ENCODE measurements at regions not wholly inside any gene's neighbourhood (a gene's known extent, or its start where the extent isn't known, plus 50 kb on each side); places are given as distances from the start of the nearest gene placed in this dataset.

DNA sequence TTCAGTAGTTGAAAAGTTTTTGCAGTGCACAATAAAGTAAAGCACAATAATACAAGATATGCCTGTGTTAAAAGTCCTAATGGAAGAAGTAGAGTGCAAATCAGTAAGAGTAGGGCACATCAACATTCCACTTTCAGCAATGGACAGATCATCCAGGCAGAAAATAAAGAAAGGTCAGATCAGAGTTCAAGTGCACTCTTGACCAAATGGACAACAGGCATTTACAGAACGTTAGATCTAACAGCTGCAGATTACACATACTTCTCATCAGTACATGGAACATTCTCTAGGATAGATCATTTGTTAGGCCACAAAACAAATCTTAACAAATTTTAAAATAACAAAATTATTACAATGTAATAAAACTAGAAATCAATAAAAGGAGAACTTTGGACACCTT is 1373.5 kb upstream of the PABPC4L start:
- no peaks in the 10 kb centered on the region for H3K9me3 ChIP-seq

DNA sequence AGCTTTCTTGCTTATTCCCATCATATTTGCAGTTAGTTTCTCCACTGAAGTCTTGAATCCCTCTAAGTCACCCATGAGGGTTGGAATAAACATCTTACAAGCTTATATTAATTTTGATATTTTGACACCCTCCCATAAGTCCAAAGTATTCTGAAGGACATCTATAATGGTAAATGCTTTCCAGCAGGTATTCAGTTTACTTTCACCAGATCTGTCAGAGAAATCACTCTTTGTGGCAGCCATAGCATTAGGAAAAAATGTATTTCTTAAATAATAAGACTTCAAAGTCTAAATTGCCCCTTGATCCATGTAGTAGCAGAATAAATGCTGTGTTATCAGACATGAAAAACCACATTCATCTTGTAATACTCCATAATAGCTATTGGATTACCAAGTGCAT is 1371.7 kb upstream of the PABPC4L start:
- Histone ChIP-seq H3K9me3 (no peaks in the 10 kb centered on the region), H3K4me3 (no peak overlapping the region), H3K27ac (no peak overlapping the region), H3K4me2 (no peak overlapping the region), H3K4me1 (no peaks in the 10 kb centered on the region)
- ChIA-PET POLR2A (no interaction called here), CTCF (no interaction called here)
- TF ChIP-seq CHD2 (IDR thresholded peaks at IDR 0.05; ENCODE audit: low read length, partially characterized antibody) = no peak
- no peak for TF ChIP-seq KDM5A (IDR thresholded peaks at IDR 0.05)
- TF ChIP-seq EHMT2 (IDR thresholded peaks at IDR 0.05; ENCODE audit: low read depth) = no peak
- TF ChIP-seq, protein P1, sequence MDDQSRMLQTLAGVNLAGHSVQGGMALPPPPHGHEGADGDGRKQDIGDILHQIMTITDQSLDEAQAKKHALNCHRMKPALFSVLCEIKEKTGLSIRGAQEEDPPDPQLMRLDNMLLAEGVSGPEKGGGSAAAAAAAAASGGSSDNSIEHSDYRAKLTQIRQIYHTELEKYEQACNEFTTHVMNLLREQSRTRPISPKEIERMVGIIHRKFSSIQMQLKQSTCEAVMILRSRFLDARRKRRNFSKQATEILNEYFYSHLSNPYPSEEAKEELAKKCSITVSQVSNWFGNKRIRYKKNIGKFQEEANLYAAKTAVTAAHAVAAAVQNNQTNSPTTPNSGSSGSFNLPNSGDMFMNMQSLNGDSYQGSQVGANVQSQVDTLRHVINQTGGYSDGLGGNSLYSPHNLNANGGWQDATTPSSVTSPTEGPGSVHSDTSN (IDR thresholded peaks at IDR 0.05) = no peak
- no peak for TF ChIP-seq POLR2A (IDR thresholded peaks at IDR 0.05; ENCODE audit: low read length)
- TF ChIP-seq KDM1A (IDR thresholded peaks at IDR 0.05; ENCODE audit: low read depth) = no peak
- ATAC-seq (no peak), FAIRE-seq (no peak), DNase-seq (ENCODE audit: low read depth in 1 of 2, low spot score in 1 of 2) (no peak)

More for the DNA sequence above, 1373.5 kb upstream of the PABPC4L start:
- H3K4me1 ChIP-seq = no peaks in the 10 kb centered on the region
- CTCF ChIA-PET = no interaction called here
- FAIRE-seq (no peak), DNase-seq (ENCODE audit: low read depth in 1 of 2, low spot score in 1 of 2) (no peak), ATAC-seq (no peak)
- H3K4me2 ChIP-seq = no peak overlapping the region
- POLR2A ChIA-PET = no interaction called here
- WGBS (ENCODE audit: missing lambda C conversion rate) = 20% methylated on average over 1 of the region's 1 CpG
- TF ChIP-seq, protein P2, sequence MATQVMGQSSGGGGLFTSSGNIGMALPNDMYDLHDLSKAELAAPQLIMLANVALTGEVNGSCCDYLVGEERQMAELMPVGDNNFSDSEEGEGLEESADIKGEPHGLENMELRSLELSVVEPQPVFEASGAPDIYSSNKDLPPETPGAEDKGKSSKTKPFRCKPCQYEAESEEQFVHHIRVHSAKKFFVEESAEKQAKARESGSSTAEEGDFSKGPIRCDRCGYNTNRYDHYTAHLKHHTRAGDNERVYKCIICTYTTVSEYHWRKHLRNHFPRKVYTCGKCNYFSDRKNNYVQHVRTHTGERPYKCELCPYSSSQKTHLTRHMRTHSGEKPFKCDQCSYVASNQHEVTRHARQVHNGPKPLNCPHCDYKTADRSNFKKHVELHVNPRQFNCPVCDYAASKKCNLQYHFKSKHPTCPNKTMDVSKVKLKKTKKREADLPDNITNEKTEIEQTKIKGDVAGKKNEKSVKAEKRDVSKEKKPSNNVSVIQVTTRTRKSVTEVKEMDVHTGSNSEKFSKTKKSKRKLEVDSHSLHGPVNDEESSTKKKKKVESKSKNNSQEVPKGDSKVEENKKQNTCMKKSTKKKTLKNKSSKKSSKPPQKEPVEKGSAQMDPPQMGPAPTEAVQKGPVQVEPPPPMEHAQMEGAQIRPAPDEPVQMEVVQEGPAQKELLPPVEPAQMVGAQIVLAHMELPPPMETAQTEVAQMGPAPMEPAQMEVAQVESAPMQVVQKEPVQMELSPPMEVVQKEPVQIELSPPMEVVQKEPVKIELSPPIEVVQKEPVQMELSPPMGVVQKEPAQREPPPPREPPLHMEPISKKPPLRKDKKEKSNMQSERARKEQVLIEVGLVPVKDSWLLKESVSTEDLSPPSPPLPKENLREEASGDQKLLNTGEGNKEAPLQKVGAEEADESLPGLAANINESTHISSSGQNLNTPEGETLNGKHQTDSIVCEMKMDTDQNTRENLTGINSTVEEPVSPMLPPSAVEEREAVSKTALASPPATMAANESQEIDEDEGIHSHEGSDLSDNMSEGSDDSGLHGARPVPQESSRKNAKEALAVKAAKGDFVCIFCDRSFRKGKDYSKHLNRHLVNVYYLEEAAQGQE (IDR thresholded peaks at IDR 0.05) = no peak
- TF ChIP-seq, protein P1 (IDR thresholded peaks at IDR 0.05) = no peak
- TF ChIP-seq NPAS2 (CRISPR knock-in tag; IDR thresholded peaks at IDR 0.05; ENCODE audit: borderline replicate concordance) (no peak), CEBPB (IDR thresholded peaks at IDR 0.05) (no peak), ESRRA (IDR thresholded peaks at IDR 0.05; ENCODE audit: borderline replicate concordance, low read length) (no peak), BHLHE40 (IDR thresholded peaks at IDR 0.05; ENCODE audit: low read depth, low read length) (no peak), RARB (CRISPR knock-in tag; IDR thresholded peaks at IDR 0.05) (no peak)
- no peak overlapping the region for H3K27ac ChIP-seq
- no peak overlapping the region for H3K4me3 ChIP-seq

DNA sequence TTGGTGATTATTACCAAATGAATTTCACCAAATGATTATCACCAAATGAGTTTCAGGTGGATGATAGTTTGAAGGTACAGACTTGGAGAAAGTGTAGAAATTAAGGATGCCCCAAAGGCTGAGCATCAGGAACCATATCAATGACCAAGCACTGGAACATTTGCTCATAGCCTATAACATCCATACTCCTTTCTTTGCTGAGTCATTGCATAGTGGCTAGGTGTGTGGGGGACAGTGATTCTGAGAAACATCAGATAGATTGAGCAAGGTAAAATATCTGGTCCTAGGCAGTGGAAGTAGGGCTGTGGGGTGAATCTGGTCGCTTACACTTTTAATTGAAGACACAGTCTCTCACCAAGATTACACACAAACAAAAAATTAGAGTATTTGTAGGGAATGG is 1362.5 kb upstream of the PABPC4L start:
- TF ChIP-seq NFE2L2 (conservative IDR thresholded peaks at IDR 0.05; ENCODE audit: low read length) (0 out of 2 replicates have a peak, but pooled peaks have one; percentile 36), MAFK (IDR thresholded peaks at IDR 0.05; ENCODE audit: partially characterized antibody) (peak; percentile 22), PHF8 (IDR thresholded peaks at IDR 0.05; ENCODE audit: borderline replicate concordance, low read depth) (no peak)
- no peaks in the 10 kb centered on the region for H3K4me1 ChIP-seq
- no peak overlapping the region for H3K4me3 ChIP-seq

DNA sequence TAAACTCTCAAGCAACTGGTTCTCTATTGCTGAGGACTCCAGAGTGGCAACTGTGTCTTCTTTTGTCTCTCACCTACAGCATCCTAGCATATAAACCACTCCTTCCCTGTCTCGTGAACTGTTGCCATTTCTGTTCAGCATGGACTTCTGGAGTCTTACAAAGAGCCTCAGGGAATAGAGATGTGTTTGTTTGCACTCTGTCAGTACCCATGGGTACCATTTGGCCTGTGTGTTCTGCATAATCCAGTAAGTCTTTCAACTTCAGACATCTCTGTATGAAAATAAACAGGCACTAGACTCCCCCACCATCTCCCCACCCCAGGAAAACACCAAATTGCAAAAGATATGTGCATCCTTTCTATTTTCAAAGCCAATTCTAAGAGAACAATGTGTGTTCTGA is 1351.6 kb upstream of the PABPC4L start:
- DNase-seq (ENCODE audit: low read depth in 1 of 2, low spot score in 1 of 2) (no peak), ATAC-seq (no peak)

More for the DNA sequence above, 1362.5 kb upstream of the PABPC4L start:
- FAIRE-seq (no peak), ATAC-seq (no peak), DNase-seq (ENCODE audit: low read depth in 1 of 2, low spot score in 1 of 2) (no peak)
- no peak overlapping the region for H3K27ac ChIP-seq
- H3K9me3 ChIP-seq = no peaks in the 10 kb centered on the region
- POLR2A ChIA-PET = no interaction called here
- H3K4me2 ChIP-seq = no peak overlapping the region
- 25% methylated on average over 1 of the region's 1 CpG for WGBS (ENCODE audit: missing lambda C conversion rate)
- CTCF ChIA-PET = no interaction called here

More for the DNA sequence above, 1351.6 kb upstream of the PABPC4L start:
- TF ChIP-seq CBX2 (IDR thresholded peaks at IDR 0.05; ENCODE audit: borderline replicate concordance, low read depth) = no peak
- TF ChIP-seq, protein P3, sequence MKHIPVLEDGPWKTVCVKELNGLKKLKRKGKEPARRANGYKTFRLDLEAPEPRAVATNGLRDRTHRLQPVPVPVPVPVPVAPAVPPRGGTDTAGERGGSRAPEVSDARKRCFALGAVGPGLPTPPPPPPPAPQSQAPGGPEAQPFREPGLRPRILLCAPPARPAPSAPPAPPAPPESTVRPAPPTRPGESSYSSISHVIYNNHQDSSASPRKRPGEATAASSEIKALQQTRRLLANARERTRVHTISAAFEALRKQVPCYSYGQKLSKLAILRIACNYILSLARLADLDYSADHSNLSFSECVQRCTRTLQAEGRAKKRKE (CRISPR knock-in tag; IDR thresholded peaks at IDR 0.05; ENCODE audit: low read depth) = no peak
- no peak for TF ChIP-seq FOSL2 (IDR thresholded peaks at IDR 0.05)
- TF ChIP-seq FOSL2 (CRISPR knock-in tag; IDR thresholded peaks at IDR 0.05) = no peak
- no peak for TF ChIP-seq ESRRA (IDR thresholded peaks at IDR 0.05; ENCODE audit: borderline replicate concordance, low read length)
- TF ChIP-seq PHF8 (IDR thresholded peaks at IDR 0.05; ENCODE audit: borderline replicate concordance, low read depth) = no peak
- TF ChIP-seq TFCP2L1 (CRISPR knock-in tag; IDR thresholded peaks at IDR 0.05) = no peak
- TF ChIP-seq NR3C1 (IDR thresholded peaks at IDR 0.05) = no peak
- TF ChIP-seq, protein P4, sequence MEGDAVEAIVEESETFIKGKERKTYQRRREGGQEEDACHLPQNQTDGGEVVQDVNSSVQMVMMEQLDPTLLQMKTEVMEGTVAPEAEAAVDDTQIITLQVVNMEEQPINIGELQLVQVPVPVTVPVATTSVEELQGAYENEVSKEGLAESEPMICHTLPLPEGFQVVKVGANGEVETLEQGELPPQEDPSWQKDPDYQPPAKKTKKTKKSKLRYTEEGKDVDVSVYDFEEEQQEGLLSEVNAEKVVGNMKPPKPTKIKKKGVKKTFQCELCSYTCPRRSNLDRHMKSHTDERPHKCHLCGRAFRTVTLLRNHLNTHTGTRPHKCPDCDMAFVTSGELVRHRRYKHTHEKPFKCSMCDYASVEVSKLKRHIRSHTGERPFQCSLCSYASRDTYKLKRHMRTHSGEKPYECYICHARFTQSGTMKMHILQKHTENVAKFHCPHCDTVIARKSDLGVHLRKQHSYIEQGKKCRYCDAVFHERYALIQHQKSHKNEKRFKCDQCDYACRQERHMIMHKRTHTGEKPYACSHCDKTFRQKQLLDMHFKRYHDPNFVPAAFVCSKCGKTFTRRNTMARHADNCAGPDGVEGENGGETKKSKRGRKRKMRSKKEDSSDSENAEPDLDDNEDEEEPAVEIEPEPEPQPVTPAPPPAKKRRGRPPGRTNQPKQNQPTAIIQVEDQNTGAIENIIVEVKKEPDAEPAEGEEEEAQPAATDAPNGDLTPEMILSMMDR (IDR thresholded peaks at IDR 0.05) = no peak
- TF ChIP-seq POLR2AphosphoS2 (conservative IDR thresholded peaks at IDR 0.05; ENCODE audit: low read length) = no peak
- TF ChIP-seq EHMT2 (IDR thresholded peaks at IDR 0.05; ENCODE audit: low read depth) = no peak
- TF ChIP-seq HDAC2 (IDR thresholded peaks at IDR 0.05) = no peak
- no peak for TF ChIP-seq SMC3 (IDR thresholded peaks at IDR 0.05)
- no peak for FAIRE-seq
- no peaks in the 10 kb centered on the region for H3K9me3 ChIP-seq
- H3K27ac ChIP-seq = no peak overlapping the region
- H3K4me1 ChIP-seq = no peaks in the 10 kb centered on the region
- H3K4me2 ChIP-seq = no peak overlapping the region
- WGBS (ENCODE audit: missing lambda C conversion rate) = 14% methylated on average over 1 of the region's 1 CpG
- ChIA-PET CTCF (no interaction called here), POLR2A (no interaction called here)
- H3K4me3 ChIP-seq = no peak overlapping the region

Data from A549 (cell line).